ENCODE measurements at regions not wholly inside any gene's neighbourhood (a gene's known extent, or its start where the extent isn't known, plus 50 kb on each side); places are given as distances from the start of the nearest gene placed in this dataset.

- DNase-seq (ENCODE audit: low read depth, low spot score), result no peak
Measured at GRCh38 chr4:185950891-185951290, 118.1 kb upstream of the TLR3 start.

GRCh38 chr4:185955151-185955770 is 113.7 kb upstream of the TLR3 start:
- in situ Hi-C loops (cut with HindIII; ENCODE audit: low pct_unique_long_range_greater_than_20kb, low sequenced_read_pairs), result no loop called here
- DNase-seq (ENCODE audit: low read depth, low spot score), result no peak

More at GRCh38 chr4:185950891-185951290, 118.1 kb upstream of the TLR3 start:
- in situ Hi-C loops (cut with HindIII; ENCODE audit: low pct_unique_long_range_greater_than_20kb, low sequenced_read_pairs), result no loop called here

- DNase-seq (ENCODE audit: low read depth, low spot score), result no peak
- in situ Hi-C loops (cut with HindIII; ENCODE audit: low pct_unique_long_range_greater_than_20kb, low sequenced_read_pairs), result no loop called here
Measured at GRCh38 chr4:185955826-185956543, 113.0 kb upstream of the TLR3 start.

GRCh38 chr4:185956544-185956940 is 112.4 kb upstream of the TLR3 start:
- DNase-seq (ENCODE audit: low read depth, low spot score), result no peak
- in situ Hi-C loops (cut with HindIII; ENCODE audit: low pct_unique_long_range_greater_than_20kb, low sequenced_read_pairs), result no loop called here

GRCh38 chr4:185958094-185958747 is 110.7 kb upstream of the TLR3 start:
- in situ Hi-C loops (cut with HindIII; ENCODE audit: low pct_unique_long_range_greater_than_20kb, low sequenced_read_pairs), result no loop called here
- DNase-seq (ENCODE audit: low read depth, low spot score), result no peak

- in situ Hi-C loops (cut with HindIII; ENCODE audit: low pct_unique_long_range_greater_than_20kb, low sequenced_read_pairs), result no loop called here
- DNase-seq (ENCODE audit: low read depth, low spot score), result no peak
Measured at GRCh38 chr4:185965426-185966384, 103.3 kb upstream of the TLR3 start.

GRCh38 chr4:185966549-185966948 is 102.4 kb upstream of the TLR3 start:
- in situ Hi-C loops (cut with HindIII; ENCODE audit: low pct_unique_long_range_greater_than_20kb, low sequenced_read_pairs), result no loop called here
- DNase-seq (ENCODE audit: low read depth, low spot score), result no peak

- DNase-seq (ENCODE audit: low read depth, low spot score), result no peak
Measured at GRCh38 chr4:185966997-185967775, 101.8 kb upstream of the TLR3 start.

GRCh38 chr4:185969657-185970056 is 99.3 kb upstream of the TLR3 start:
- in situ Hi-C loops (cut with HindIII; ENCODE audit: low pct_unique_long_range_greater_than_20kb, low sequenced_read_pairs), result no loop called here
- DNase-seq (ENCODE audit: low read depth, low spot score), result no peak

More at GRCh38 chr4:185966997-185967775, 101.8 kb upstream of the TLR3 start:
- in situ Hi-C loops (cut with HindIII; ENCODE audit: low pct_unique_long_range_greater_than_20kb, low sequenced_read_pairs), result no loop called here

GRCh38 chr4:185987961-185988627 is 80.9 kb upstream of the TLR3 start:
- in situ Hi-C loops (cut with HindIII; ENCODE audit: low pct_unique_long_range_greater_than_20kb, low sequenced_read_pairs), result no loop called here
- DNase-seq (ENCODE audit: low read depth, low spot score), result no peak

- in situ Hi-C loops (cut with HindIII; ENCODE audit: low pct_unique_long_range_greater_than_20kb, low sequenced_read_pairs), result no loop called here
- DNase-seq (ENCODE audit: low read depth, low spot score), result no peak
Measured at GRCh38 chr4:185991770-185992169, 77.2 kb upstream of the TLR3 start.

GRCh38 chr4:185992585-185992984 is 76.4 kb upstream of the TLR3 start:
- no peak for DNase-seq (ENCODE audit: low read depth, low spot score)
- in situ Hi-C loops (cut with HindIII; ENCODE audit: low pct_unique_long_range_greater_than_20kb, low sequenced_read_pairs), result no loop called here

GRCh38 chr4:185993328-185993973 is 75.5 kb upstream of the TLR3 start:
- in situ Hi-C loops (cut with HindIII; ENCODE audit: low pct_unique_long_range_greater_than_20kb, low sequenced_read_pairs), result no loop called here

GRCh38 chr4:185994750-185995149 is 74.2 kb upstream of the TLR3 start:
- DNase-seq (ENCODE audit: low read depth, low spot score), result no peak
- in situ Hi-C loops (cut with HindIII; ENCODE audit: low pct_unique_long_range_greater_than_20kb, low sequenced_read_pairs), result no loop called here

More at GRCh38 chr4:185993328-185993973, 75.5 kb upstream of the TLR3 start:
- DNase-seq (ENCODE audit: low read depth, low spot score), result no peak

GRCh38 chr4:185995665-185996064 is 73.3 kb upstream of the TLR3 start:
- DNase-seq (ENCODE audit: low read depth, low spot score), result no peak
- in situ Hi-C loops (cut with HindIII; ENCODE audit: low pct_unique_long_range_greater_than_20kb, low sequenced_read_pairs), result no loop called here

GRCh38 chr4:185997296-185997695 is 71.7 kb upstream of the TLR3 start:
- no peak for DNase-seq (ENCODE audit: low read depth, low spot score)
- in situ Hi-C loops (cut with HindIII; ENCODE audit: low pct_unique_long_range_greater_than_20kb, low sequenced_read_pairs), result no loop called here

Data from SK-MEL-5 (cell line).